ENCODE measurements at regions not wholly inside any gene's neighbourhood (a gene's known extent, or its start where the extent isn't known, plus 50 kb on each side); places are given as distances from the start of the nearest gene placed in this dataset.

DNA sequence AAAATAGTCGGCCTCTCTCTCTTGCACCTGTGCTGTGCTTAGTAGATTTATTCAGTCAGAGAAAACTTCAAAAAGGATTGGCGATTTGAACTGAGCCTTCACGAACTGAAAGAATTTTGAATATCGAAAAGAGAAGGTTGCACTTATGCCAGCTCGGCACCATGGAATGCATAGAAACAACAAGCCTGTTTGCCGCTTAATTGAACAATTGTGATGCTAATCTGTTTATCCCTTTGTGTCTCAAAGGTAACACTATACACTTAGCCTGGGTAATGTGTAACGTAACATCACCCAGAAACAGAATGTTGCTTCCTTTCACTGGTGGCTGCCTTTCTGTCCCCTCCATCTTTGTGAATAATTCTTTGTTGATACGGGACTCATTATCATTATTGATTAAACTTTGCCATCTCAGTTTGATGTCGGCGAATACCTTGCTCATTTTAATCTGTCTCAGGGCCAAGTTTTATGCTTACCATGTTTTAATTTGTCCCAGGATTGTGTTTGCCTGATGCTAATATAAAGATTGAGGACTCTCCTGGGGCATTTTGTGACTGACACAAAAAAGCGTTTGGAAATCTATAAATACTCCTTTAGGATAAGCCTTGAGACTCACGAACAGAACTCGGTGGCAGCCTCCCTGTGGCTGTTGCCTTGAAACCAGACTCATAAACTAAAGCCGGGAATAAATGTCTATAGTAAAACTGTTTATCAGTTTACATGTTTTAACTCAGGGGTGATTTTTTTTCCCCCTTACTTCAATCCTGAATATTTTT is 400.5 kb downstream of the RAPGEF2 start:
- no peak for DNase-seq

DNA sequence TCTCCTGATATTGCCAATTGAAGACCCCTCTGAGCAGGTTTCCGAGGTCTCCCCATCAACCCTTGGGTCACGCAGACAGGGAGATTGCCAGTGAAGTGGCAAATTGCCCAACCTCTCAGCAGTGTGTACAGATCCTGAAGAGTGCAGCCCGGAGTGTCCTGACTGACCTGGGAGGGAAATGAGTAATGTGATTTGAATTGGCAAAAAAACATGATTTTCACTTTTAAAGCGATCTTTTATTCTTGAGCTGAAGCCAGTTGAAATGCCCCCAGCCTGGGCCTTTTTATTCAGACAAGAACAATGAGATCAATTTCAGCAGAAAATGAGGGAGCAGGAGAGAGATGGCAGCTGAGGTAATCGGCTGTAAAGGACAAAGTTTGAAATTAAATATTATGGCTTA is 401.8 kb downstream of the RAPGEF2 start:
- no peak for DNase-seq

DNA sequence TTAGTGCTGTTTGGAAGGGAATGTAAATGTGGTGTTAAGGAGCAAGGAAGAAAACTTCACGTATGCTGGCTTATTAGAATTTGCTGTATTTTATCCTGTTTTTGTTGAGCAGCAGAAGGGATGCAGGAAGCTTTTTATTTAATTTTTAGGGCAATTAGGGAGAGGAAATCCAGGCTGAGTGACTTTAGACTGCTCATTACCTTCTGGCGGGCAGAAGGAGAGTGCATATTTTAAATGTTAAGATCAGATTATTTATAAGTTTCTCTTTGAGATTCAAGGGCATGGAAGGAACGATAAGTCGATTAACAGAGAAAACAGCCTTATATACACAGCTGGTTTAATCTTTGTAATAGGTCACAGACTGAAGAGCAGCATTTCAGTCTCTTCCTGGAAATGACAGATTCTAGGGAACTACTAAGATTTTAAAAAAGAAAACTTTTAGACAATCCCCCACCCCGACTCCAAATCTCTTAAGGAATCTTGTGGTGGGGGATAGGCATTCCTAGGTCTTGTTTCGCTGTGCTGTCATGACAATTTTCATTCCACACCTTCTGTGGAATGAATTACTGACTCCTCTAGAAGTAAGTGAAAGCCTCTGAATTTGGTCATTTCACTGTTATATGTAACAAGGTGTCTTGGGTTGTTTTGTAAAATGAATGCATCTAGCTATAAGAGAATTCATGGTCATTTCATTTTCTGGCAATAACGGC is 402.5 kb downstream of the RAPGEF2 start:
- DNase-seq = no peak

DNA sequence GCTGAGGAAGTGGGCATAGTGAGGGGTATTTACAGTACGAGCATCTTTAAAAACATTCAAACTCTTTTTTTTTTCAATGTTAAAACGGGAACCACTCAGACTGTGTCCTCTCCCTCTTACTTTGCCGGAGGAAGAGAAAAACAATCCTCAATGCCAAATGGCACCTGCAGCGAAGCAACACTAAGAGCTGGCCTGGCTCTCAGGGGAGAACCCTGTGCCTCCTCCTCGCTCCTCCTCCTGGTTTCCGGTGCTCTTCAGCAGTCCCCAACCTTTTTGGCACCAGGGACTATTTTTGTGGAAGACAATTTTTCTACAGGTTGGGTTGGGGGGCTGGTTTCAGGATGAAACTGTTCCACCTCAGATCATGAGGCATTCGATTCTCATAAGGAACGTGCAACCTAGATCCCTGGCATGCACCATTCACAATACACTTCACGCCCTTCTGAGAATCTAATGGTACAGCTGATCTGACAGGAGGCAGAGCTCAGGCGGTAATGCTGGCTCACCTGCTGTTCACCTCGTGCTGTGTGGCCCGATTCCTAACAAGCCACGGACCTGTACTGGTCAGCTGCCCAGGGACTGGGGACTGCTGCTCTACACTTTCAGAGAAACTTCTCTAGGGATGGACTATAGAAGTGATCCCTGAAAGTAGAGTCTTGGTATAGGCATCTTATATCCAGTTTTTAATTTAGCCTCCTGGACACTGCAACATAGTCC is 404.1 kb downstream of the RAPGEF2 start:
- no peak for DNase-seq

DNA sequence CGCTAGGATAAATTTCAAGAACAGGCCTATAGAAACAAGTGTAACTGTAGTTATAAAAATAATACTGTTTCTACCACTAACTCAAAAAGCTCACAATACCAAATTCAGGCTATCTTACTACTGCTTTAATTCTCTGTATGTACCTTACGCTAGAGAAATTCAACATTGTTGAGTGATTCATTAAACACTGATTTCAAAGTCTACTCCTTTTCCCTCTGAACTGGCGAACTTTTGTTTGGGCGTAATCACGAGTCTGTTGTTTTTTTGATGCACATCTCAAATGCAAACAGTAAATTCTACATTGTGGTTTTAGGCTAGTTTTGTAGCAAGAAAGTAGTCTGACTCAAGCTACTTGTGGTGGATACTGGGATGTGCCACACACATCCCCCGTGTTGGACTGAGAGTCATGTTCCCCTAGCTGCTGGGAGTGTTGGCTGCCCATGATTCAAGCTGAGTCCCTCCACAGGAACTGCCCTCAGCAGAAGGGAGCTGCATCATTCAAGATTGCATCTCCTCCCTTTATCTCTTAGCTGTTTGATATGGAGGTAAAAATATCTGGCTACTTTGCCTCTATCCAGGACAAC is 406.1 kb downstream of the RAPGEF2 start:
- DNase-seq = no peak

DNA sequence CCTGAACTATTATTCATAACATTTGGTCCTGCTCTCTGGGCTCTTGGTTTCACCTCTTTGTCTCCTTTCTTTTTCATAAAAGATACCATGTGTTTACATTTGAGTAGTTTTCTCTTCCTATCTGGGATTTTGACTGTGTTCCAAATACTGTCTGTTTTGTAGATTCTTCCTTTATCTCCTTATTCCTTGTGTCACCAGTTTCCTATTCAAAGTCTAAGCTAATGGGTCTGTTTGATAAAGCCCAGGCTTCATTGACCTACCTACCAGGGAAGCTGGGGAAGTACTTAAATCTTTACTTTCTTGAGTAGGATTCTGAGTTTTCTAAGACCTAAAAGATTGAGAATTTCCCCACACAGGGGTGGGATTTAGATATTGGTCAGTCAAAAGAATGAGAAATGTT is 409.5 kb downstream of the RAPGEF2 start:
- no peak for DNase-seq

DNA sequence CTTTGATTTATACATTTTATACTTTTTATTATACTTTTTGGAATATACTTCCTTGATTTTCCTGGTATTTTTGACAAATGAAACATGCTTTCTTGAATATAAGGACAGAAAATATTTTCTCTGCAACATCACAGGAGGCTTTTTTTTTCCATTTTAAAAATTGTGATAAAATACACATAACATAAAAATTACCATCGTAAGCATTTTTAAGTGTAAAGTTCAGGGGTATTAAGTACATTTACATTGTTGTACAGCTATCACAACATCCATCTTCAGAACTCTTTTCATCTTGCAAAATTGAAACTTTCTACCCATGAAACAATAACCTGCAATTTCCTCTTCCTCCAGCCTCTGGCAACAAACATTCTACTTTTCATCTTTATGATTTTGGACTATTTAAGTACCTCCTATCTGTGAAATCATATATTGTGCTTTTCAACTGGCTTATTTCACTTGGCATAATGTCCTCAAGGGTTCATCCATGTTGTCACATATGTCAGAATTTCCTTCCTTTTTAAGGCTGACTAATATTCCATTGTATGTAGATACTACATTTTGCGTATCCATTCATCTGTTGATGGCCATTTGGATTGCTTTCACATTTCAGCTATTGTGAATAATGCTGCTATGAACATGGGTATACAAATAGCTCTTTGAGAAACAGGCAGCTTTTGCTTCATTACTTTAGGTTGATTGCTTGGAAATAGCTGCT is 412.6 kb downstream of the RAPGEF2 start:
- DNase-seq = no peak

DNA sequence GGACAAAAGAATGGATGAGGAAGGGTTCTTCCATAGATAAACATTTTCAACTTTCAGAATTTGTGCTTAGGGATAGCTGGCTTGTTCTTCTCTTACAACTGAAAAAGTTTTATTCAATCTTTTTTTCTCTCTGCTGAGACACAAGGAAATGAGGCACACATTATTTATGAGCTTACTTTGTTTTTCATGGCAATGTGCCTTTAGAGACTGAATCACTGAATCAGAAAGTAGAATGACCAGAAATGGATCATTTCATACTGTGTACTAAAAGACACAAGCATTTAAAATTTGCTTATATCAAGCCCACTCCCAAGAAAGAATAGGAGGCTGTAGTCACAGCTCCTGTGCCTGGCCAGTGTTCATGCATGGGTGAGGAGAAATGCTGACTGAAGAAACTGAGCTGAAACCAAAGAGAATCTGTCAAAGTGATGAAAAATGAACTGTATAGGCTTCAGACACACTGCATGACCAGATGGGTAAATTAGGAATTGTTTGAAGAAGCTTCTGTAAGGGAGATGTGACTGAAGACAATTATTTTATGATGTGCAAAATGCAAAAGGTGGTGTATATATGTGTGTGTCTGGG is 413.8 kb downstream of the RAPGEF2 start:
- no peak for DNase-seq

DNA sequence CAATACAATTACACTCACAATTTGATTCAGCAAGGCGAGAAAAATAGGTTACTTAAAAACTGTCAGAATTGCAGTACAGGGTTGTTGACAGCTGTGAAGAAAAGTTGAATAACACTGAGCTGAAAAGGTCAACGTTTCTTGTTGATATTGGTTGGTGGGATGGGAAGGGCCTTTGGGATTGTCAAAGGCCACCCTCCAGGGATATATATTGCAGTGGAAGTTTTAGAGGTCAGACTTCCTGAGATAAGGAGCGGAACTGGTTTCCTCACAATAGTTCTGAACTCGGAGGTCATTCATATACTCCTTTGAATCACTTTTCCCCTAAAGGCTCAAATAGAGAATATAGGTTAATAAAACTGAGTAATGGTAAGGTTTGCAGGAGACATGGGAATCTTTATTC is 417.2 kb downstream of the RAPGEF2 start:
- no peak for DNase-seq

DNA sequence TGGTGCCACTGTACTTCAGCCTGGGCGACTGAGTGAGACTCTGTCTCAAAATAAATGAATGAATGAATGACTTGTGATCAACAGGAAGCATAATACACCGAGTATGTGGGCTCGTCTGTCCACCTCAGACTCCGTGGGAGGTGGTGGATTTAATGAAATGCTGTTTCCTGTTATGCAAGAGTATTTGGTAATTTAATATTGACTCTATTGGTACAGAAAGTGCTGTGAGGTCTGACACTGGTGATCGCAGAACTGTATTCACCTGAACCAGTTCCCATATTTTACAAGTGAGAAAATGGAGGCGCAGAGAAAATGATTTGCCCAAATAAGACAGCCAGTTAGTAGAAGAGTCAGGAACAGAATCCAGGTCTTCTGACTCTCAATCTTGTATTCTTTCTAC is 423.3 kb downstream of the RAPGEF2 start:
- DNase-seq = no peak

DNA sequence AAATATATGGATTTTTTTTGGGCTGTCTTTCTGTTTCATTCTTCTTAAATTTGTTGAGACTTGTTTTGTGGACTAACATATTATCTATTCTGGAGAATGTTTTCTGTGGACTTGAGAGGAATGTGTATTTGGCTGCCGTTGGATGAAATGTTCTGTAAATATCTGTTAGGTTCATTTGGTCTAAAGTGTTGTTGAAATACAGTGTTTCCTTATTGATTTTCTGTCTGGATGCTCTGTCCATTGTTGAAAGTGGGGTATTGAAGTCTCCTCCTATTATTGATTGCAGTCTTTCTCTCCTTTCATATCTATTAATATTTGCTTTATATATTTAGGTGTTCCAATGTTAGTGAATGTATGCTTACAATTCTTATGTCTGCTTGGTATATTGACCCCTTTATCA is 431.8 kb downstream of the RAPGEF2 start:
- no peak for DNase-seq

DNA sequence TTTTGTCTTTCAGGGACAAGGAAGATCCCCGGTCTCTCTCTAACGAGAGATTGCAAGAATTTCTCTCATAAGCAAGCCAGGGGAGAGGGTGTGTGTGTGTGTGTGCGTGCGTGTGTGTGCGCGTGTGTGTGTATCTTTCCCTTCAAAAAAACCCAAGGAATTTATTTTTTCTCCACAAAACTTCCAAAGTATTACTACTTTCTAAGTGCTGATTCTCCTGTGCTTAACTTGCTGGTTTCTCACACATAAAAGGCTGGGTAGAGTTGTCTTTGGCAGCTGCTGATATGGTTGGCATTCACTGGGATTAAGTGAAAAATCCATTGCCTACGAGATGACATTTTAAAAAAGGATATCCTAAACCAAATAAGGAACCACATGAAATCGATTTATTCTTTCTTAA is 435.7 kb downstream of the RAPGEF2 start:
- no peak for DNase-seq

DNA sequence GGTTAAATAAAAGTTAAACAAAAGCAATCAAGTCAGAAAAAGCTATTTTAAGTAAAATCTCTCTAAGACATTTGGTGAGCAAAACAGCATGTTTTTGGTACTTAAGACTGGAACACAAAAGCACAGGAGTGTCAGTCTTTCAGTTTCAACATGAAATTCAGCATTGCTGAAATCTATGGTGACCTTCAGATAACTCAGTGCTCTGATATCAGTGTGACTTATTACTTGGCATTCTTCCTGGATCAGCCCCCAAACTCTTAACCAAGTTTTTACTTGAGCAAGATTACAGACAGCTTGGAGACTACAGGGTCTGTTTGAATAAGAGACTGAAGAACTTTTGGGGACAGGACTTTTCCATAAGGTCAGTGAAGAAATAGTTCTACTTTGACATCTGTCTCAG is 437.2 kb downstream of the RAPGEF2 start:
- no peak for DNase-seq

DNA sequence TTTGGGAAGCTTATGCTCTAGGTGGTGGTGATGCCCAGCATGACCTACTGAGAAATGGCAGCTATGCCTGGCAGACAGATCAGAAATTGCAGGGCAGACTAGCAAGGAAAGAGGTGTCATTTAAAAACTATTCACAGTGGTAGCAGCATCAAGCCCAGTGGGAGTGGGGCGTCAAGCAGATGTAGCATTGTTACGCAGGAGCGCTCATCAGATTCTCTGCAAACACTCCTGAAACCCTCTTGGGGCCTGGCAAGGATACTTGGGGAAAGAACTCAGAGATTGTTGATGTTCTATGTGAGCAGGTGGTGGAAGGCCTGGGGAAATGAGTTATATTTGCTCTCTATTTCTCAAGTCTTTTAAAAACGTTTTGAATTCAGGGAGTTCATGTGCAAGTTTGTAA is 437.6 kb downstream of the RAPGEF2 start:
- DNase-seq = no peak

DNA sequence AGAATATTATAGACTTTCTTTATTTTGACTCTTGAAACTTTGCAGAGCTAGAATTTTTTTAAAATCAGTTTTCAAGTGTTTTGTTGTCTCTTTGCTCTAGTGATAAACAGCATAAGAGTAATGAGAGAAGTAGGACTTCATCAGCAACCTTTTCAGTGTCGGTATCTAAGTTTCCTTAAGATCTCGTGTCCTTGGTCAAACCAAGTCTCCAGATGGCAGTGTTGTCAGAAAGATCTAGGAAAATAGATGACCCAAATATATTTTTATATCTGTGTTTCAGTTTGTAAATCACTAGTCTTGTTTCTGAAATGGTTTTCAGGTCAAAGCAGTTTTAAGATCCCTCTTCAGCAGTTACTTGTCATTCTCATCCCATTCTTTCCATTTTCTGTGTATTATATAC is 438.3 kb downstream of the RAPGEF2 start:
- no peak for DNase-seq

DNA sequence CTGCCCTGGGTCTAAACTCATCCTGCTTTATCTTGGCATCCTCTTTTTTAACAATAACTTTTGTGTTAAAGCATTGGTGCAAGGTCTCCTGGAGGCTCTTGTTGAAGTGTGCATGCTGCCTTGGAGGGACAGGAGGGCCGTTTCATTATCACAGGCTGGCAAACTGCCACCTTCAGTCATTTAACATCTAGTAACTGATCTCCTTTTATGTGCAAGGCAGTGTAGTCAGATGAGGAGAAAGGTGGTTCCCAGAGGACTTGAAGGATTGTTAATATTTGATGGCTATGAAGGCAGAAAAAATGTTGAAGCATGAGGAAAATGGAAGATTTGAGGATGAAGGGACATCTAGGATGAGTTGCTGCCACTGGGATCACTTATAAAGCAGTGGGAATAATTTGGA is 439.4 kb downstream of the RAPGEF2 start:
- DNase-seq = no peak

DNA sequence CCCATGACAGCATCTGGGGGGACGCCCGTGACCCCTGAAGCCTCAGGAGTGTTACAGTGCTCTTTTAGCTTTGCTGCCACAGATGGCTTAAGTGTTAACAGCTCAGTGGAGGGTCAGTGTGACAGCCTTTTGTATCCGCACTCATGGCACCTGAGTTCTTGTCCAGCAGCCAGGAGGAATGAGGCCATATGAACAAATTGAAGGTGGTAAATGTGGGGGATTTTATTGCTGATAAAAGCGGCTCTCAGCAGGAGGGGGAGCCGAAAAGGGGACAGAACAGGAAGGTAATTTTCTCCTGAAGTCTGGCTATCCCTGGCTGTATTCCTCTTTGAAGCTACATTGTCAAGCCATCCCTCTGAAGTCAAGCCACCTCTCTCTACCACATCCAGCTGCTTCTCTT is 441.0 kb downstream of the RAPGEF2 start:
- no peak for DNase-seq

DNA sequence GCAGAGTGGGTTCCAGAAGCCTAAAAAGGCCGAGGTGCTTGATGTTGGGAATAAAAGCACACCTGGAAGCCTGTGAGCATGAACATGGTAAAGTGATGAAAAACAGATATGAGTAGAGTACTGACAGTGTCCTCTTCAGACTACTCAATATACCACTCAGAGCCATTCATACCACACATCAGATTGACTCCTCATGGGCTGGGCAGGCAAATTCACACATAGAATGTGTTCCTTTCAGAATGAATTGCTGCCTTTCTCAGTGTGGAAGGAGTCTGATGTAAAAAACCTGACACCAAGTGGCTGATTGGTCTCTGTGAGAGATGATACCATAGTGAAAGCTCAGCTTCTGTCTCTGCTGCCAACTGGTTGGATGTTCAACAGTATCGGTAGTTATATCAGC is 442.7 kb downstream of the RAPGEF2 start:
- no peak for DNase-seq

DNA sequence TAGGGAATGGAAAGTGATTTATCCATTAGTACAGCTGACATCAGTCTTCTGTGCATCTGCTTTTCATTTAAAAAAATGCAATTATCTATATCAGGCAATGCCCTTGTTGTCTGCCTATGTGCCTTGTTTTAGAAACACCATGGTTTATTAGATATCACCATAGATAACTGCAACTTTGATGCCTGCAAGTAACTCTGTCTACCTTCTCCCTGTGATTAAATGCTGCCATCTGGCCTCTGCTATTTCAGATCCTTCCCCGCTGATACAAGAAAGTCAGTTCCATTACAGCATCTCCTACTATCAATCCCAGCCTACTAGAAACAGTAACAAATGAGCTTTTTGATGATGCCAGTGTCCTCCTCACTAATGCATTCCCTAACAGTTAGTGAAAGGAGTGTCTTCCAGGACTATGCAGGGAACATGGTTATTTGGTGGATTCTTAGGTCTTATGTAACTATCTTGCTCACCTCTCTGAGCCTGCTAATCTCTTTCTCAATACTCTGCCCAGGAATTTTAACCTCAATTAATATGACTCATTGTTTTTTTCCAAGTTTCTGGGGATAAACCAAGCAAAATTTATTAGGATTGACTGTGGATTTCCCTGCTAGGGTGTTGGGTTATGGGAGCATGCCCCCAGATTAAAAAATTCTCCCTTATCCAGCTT is 444.9 kb downstream of the RAPGEF2 start:
- no peak for DNase-seq

DNA sequence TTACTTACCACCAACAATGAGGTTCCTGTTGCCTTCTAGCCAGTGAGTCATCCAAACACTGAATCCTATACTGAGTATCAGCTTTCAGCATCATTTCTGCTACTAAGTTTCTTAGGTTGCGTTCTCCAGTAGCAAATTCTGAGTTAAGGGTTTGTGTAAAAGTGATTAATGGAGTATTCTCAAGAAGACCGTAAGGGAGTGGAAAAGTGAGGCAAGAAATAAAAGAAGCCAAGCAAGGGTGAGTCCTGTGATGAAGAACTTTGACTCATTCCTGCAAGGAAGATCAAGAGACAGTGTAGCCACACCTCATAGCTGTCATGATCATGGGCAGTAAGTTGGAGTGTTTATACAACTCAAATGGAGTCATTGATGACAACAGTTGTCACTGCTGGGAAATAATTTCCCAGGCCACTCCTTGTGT is 446.2 kb downstream of the RAPGEF2 start:
- DNase-seq = no peak

DNA sequence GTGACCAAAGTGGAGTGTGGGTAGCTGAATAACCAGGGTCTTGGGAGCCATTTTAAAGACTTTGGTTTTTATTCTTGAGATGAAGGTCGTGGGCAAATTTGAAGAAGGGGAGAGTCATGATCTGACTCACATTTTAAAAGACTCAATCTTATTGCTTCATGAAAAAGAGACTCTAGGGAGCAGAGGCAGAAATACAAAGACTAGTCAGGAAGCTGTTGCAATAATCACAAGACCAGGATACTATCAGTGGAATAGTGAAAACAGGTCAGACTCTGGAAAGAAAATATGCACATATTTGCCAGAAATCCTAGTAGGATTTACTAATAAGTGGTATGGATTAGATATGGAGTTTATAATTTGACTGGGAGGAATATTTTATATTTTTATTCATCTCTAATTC is 448.4 kb downstream of the RAPGEF2 start:
- DNase-seq = no peak
